ENCODE measurements at regions not wholly inside any gene's neighbourhood (a gene's known extent, or its start where the extent isn't known, plus 50 kb on each side); places are given as distances from the start of the nearest gene placed in this dataset.
A peak's percentile ranks its signal among the peaks of the same experiment; 100 is the strongest.

GRCh38 chr20:39894067-39894466 is 795.0 kb downstream of the MAFB start:
- DNase-seq (ENCODE audit: low read depth, low spot score): no peak
- CTCF ChIA-PET: interaction anchor here (0.9 to 1.6 kb wide), 4 partner anchors 16 to 65 kb away, joined by 3 to 4 read pairs (median 3); no protein-coding TSS in a partner anchor
- POLR2A ChIA-PET: no interaction called here
- TF ChIP-seq, protein P1, sequence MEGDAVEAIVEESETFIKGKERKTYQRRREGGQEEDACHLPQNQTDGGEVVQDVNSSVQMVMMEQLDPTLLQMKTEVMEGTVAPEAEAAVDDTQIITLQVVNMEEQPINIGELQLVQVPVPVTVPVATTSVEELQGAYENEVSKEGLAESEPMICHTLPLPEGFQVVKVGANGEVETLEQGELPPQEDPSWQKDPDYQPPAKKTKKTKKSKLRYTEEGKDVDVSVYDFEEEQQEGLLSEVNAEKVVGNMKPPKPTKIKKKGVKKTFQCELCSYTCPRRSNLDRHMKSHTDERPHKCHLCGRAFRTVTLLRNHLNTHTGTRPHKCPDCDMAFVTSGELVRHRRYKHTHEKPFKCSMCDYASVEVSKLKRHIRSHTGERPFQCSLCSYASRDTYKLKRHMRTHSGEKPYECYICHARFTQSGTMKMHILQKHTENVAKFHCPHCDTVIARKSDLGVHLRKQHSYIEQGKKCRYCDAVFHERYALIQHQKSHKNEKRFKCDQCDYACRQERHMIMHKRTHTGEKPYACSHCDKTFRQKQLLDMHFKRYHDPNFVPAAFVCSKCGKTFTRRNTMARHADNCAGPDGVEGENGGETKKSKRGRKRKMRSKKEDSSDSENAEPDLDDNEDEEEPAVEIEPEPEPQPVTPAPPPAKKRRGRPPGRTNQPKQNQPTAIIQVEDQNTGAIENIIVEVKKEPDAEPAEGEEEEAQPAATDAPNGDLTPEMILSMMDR (IDR thresholded peaks at IDR 0.05; ENCODE audit: insufficient read depth, low read length, missing control alignments): no peak
- H3K4me3 ChIP-seq (ENCODE audit: low read depth, low read length): no peak overlapping the region

DNA sequence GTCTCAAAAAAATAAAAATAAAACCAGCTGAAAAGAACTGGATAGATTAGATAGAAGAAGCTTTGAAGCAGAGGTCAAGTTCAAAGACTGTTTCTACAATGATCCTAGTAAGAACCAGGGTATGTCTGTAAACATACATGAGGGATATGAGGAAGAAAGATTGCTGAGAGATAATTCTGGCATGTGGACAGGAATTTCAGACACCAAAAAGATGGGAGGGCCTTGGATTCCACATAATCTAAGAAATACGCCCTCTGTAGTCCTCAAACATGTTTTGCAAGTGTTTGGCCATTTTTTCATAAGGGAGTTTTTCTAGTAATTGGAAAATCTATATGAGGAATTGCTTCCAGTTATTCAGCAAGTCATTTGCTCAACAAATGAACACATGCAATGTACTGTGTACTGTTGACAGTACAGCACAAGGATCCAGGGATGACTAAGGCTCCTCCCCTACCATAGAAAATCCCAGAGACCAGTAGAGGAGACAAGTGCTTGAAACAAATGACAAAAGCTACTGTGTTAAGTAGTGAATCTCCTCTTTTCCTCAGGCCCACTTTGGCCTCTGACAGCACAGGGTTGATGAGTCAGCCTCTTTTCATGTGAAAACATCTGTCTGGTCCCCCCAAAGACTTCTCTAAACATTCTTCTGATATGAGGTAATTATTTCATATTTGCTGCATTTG is 795.9 kb downstream of the MAFB start:
- POLR2A ChIA-PET: no interaction called here
- TF ChIP-seq, protein P1 (IDR thresholded peaks at IDR 0.05; ENCODE audit: insufficient read depth, low read length, missing control alignments): peak; percentile 18
- DNase-seq (ENCODE audit: low read depth, low spot score): peak; percentile 38
- H3K4me3 ChIP-seq (ENCODE audit: low read depth, low read length): no peak overlapping the region
- CTCF ChIA-PET: interaction anchor here (1.0 to 2.2 kb wide), 11 partner anchors 10 to 797 kb away, joined by 3 to 5 read pairs (median 4); no protein-coding TSS in a partner anchor

- POLR2A ChIA-PET: interaction anchor here (1.0 kb wide), 1 partner anchor 799 kb away, joined by 4 read pairs; the partner anchor contains the start of gene MAFB
- TF ChIP-seq, protein P1 (IDR thresholded peaks at IDR 0.05; ENCODE audit: insufficient read depth, low read length, missing control alignments): no peak
- CTCF ChIA-PET: interaction anchor here (1.6 to 2.9 kb wide), 2 partner anchors 17 to 1078 kb away, joined by 3 to 15 read pairs; no protein-coding TSS in a partner anchor
These were observed 798.3 kb downstream of the MAFB start for GRCh38 chr20:39890697-39891096.

DNA sequence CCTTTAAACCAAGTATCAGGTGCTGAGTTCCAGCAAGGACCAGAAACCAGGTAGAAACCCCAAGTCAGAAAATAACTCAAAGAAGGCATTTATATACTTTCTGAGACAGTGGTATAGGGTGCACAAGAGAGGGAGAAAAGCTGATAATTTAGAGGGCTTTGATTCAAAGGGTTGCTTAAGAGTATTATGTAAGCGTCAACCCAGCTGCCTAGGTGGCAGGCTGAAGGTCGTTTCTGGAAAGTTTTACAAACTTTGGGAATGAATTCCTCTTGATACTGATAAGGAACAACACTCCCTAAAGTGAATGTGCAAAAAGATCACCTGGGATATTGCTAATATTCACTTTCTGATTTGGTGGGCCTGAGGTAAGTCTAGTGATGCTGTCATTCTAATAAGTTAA is 800.7 kb downstream of the MAFB start:
- no peak for DNase-seq (ENCODE audit: low read depth, low spot score)
- H3K4me3 ChIP-seq (ENCODE audit: low read depth, low read length): no peak overlapping the region
- ChIA-PET POLR2A (no interaction called here), CTCF (interaction anchor here (0.6 to 2.9 kb wide), 4 partner anchors 11 to 1075 kb away, joined by 3 to 15 read pairs (median 4); no protein-coding TSS in a partner anchor)
- TF ChIP-seq, protein P1 (IDR thresholded peaks at IDR 0.05; ENCODE audit: insufficient read depth, low read length, missing control alignments): no peak

More at GRCh38 chr20:39890697-39891096, 798.3 kb downstream of the MAFB start:
- no peak for DNase-seq (ENCODE audit: low read depth, low spot score)
- no peak overlapping the region for H3K4me3 ChIP-seq (ENCODE audit: low read depth, low read length)

- POLR2A ChIA-PET: no interaction called here
- CTCF ChIA-PET: interaction anchor here (1.0 to 2.2 kb wide), 9 partner anchors 10 to 1060 kb away, joined by 3 to 6 read pairs (median 3); partner anchors contain the start of gene MAFB
- no peak for DNase-seq (ENCODE audit: low read depth, low spot score)
These were observed 802.3 kb downstream of the MAFB start for GRCh38 chr20:39886650-39887190.

More at GRCh38 chr20:39886650-39887190, 802.3 kb downstream of the MAFB start:
- H3K4me3 ChIP-seq (ENCODE audit: low read depth, low read length): no peak overlapping the region
- TF ChIP-seq, protein P1 (IDR thresholded peaks at IDR 0.05; ENCODE audit: insufficient read depth, low read length, missing control alignments): no peak

All from AG04449 (cell line).